ENCODE measurements at regions not wholly inside any gene's neighbourhood (a gene's known extent, or its start where the extent isn't known, plus 50 kb on each side); places are given as distances from the start of the nearest gene placed in this dataset.

- DNase-seq = no peak
Observed at GRCh38 chr18:24954341-24954740, 397.6 kb downstream of the ZNF521 start.

GRCh38 chr18:24958001-24958400 lies 394.0 kb downstream of the ZNF521 start:
- no peak for DNase-seq

DNA sequence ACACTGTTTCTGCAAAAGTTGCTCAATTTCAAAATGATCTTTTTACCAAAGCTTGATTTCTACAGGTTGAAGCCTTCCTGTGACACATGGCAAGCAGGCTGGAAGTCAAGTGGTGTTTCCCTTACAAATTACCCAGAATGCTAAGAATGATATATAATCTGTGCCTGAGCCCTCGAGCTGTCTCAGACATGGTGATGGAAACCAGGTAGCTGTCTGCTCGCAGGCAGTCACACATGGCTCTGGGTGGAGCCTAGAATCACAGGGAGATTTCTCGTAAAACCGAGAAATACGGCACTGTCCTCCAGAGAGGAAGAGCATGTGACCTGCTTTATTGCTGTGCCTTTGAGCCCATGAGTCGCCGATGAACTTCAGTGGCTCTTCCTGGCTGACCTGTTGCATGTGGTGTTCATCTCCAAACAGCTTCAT lies 392.9 kb downstream of the ZNF521 start:
- DNase-seq = no peak

GRCh38 chr18:24964216-24964615 lies 387.8 kb downstream of the ZNF521 start:
- no peak for DNase-seq

GRCh38 chr18:24968238-24968775 lies 383.7 kb downstream of the ZNF521 start:
- no peak for DNase-seq

- no peak for DNase-seq
Observed at GRCh38 chr18:24972577-24972976, 379.4 kb downstream of the ZNF521 start.

DNA sequence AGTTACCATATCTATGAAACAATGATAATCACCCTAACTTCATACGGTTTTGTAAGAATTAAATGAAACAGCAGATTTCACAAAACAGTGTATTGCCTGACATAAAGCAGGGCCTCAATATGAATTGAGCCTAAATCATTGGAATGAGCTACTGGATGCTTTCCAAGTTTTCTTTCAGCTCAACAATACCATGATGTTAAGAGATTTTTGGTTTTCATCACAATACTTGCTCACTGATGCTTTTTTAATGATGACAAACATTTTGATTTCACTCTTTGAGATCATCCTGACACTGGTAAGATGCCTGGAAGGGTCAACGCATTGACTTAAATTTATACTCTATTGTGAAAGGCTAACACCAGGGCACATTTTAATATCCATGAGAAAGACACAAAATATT lies 377.5 kb downstream of the ZNF521 start:
- DNase-seq = no peak

DNA sequence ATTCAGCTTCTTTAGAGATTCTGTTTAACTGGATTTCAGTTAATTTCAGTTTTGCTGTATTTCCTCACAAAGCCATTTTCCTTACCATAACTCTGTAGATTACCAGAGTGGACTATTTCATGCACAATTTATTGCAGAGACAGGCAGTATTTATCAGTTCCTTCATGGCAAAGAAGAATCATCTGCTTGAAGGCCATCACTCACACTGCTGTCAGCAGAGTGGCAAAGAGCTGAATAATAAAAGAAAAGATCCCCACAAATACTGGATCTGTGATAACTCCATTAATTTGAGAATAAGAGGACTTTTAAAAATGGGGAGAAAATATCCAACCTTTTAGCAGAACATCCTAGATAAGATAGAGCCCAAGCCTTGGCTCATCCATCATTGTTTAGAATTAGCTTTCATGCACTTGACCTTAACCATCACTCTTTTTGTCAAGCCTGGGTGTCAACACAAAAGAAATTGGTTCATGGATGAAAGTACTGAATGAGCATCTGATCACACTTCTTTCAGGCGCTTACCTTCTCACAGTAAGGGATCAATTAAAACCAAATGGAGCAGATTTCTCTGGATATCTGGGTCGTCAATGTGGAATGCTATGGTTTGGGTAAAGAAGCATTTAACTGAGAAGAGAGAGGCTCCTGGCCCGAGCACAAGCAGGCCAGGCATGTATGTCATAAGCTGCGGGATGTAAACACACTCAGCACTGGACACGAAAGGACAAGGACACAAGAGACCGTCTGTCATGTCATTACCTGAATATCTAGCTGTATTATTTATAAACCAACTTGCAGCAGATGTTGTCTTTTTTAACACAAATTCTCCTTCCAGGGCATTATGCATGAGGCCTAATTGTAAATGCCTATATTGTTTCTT lies 376.2 kb downstream of the ZNF521 start:
- DNase-seq = no peak

DNA sequence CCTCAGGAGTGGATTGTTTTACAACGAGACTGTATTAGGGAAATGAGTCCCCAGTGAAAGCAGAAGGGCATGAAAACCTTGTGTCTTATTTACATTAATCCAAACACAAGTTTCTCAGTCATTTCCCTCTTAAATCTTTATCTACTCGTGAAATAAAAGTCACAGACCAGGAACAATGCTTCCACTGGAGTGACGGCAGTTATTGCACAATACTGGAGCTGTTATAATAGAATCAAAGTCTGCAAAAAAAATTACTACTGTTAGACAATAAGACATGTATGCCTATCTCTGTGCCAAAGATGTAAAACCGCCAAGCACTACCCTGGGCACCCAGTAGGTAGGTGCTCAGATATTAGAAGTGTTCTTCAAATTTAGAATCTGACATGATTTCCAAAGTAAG lies 375.5 kb downstream of the ZNF521 start:
- no peak for DNase-seq

DNA sequence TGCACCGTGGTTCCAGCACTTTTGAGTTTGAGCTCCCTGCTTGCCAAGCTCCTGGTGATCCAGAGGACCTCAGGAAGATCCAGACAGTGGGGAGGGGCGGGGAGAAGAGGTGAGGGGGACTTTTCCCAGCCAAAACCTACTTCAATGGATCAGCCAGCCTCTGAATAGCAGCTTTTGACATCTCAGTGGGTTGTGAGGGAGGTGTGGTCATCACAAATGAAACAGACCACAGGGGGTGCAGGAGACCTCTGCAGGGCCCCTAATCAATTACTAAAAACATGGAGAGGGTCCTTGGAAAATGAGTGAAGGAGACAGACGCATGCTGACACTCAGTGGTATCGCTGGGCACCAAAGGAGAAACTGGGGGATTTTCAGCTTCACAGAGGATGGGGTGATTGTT lies 372.7 kb downstream of the ZNF521 start:
- no peak for DNase-seq

GRCh38 chr18:24982831-24983230 lies 369.1 kb downstream of the ZNF521 start:
- no peak for DNase-seq

DNA sequence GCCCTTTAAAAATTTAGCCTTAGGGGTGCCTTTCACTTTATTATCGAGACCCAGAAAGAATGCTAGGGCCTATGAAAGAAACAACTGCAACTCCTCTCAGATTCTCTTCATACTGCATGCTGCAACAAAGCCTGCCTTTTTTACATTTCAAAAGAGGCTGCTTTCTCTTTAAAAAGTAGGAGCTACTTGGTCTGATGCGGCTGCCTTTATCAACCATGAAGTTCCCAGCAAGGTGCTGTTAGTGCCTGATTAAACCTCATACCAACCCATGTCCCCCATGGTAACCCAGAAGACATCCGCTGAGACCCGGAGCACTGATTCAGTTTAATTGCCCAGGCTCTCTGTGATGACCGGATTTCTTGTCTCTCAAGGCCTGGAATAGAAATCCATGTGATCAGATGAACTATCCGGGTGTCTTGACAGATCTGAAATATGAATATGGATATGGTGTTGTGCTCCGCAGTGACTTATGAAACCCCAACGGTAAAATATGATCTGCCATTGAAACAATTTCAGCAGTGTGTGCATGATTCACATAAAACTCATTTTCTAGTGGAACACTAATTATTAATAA lies 368.3 kb downstream of the ZNF521 start:
- DNase-seq = no peak

DNA sequence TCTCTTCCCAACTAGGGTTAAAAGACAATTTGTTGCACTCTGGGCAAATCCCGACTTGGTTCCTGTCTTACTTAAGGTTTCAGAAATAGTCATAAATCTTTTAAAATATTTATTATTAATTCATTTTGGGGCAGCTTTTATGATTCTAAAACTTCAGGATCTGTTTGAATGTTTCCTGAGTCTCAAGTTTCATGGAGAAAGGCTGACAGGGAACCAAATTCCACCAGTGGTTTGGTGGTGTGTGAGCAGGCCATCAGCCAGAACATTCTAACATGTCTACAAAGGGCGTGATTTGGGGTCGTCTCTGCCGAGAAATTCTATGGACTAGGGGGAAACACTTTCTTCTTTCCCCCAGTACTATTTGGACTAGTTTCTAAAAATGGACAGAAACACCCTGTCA lies 366.4 kb downstream of the ZNF521 start:
- DNase-seq = no peak

DNA sequence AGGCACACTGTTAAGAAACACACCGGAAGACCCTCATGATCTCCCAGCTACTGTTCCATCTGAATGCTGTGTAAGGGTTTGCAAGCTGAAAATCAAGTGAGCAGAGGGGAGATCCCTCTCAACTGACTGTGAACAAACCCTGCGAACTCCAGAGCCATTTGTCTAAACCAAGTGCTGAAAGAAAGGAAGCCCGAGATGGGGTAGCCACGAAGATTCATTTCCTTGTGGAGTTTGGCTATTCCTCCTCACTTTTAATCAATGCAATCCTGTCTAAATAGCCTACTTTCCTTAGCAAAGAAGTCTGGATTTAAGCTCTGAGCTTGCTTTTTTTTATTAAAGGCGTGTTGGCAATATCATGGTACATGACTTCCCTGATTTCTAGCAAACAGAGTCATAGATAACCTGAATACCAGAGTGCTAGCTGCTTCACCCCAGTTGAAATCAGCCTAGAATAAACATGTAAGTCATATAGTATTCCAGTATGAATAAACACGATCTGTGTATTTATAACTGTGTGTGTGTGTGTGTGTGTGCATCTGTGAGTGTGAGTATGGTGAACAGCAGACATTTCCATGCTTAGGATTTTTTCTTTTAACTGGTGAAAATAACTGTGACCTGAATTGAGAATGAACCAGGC lies 365.2 kb downstream of the ZNF521 start:
- DNase-seq = no peak

GRCh38 chr18:24987303-24988252 lies 364.4 kb downstream of the ZNF521 start:
- no peak for DNase-seq

DNA sequence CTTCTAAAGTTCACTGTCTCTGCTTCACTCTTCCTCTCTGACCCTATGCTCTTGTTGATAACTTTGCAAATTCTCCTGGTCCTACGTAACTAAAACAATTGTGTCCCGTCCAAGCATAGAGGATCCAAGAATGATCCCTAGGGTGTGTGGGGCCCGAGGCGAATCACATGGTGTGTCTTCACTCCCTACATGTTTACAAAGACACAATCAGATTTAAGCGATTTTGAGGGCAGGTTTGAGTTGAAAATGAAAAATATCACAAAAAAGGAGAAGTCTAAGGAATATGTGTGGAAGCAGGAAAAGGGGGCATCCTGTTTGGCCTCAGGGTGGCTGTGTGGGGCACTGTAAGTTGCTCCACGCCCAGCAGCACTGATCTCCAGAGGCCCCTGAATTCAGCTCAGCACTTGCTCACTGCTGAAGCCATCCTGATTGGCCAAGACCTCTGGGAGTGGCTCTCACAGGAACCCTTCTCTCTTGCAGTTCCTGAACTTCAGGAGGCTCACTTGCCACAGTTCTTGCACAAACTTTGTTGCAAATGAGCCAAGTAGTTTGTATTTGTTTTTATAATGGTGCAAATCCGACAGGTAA lies 363.6 kb downstream of the ZNF521 start:
- DNase-seq = no peak

- DNase-seq = no peak
Observed at GRCh38 chr18:24989760-24990593, 362.0 kb downstream of the ZNF521 start.

DNA sequence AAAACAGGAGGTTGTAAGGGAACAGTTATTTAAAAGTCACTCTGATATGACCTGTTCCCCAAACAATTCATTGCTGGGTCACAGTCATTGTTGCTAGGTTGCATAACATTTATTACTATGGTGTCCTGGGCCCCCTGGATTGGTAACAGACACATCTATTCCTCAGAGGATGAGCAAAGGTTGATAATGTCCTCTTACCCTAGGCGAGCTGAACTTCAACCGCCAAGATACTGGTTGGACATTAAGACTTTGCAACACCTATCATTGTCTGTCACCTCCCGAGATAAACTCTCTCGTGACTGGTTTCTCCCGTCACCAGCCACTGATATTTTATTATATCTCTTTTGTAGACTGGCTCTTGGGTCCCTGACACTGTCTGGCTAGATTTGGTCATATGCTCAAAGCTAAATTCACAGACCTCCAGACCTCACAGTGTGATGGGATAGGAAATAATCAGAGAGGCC lies 361.3 kb downstream of the ZNF521 start:
- DNase-seq = no peak

DNA sequence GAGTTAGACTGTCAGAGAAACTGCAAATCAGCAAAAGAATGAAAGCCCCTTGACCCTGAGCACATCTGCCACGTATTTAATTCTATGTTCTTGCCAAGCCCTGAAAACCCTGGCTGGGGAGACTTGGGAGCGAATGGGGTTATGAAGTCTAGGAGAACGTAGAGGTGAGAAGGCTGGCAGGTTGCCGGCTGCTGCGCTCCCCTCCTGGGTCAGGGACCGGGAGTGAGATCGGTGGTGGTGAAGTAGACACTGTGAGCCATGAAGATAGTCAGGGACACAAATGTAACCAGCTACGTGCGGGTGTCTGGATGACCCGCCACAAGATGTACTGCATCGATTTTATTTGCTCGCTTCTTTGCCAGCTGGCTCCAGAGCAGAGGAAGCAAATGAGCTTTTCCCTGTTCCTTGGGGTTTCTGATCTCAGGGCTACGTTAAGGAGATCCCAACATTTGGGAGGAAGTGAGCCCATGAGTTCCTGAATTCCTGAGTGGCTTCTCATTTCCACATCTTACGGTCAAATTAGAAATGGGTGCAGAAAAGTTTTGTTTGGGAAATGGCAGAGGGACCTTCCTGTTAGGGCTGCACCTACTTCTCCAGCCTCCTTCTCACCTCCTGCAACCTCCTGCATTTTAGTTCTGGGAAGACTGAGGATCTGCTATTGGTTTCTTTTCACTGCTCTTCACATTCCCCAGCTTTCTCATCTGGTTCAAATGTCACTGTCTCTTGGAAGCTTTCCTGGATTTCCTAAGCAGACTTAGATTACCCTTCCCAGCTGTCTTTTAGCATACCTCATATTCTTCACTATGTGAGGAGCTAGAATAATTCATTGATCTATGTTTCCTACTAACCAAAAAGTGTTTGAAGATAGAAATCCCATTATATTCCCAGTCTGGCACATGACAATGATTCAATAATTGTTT lies 360.6 kb downstream of the ZNF521 start:
- no peak for DNase-seq

GRCh38 chr18:24992491-24992890 lies 359.5 kb downstream of the ZNF521 start:
- no peak for DNase-seq
